Fibroblast of lung (primary cell): ENCODE measurements at regions not wholly inside any gene's neighbourhood (a gene's known extent, or its start where the extent isn't known, plus 50 kb on each side); places are given as distances from the start of the nearest gene placed in this dataset.
"Not testable (repeated sequence)": the region's sequence is repeated elsewhere in the genome, so short reads cannot be mapped to it uniquely, and the experiment has no call there.

Source experiments
- DNase-seq, 2 donors: peaks; one replicate each; pipeline versions ENCODE4 v3.0.0 to v3.0.0-alpha.2; 2010; ENCODE audit warnings: low read depth in 2 of 2
- H2AFZ ChIP-seq: 2 replicates; pipeline ENCODE4 v1.5.1; 2012; ENCODE audit warnings: low read length, control low read depth, inconsistent platforms
- H3K27ac ChIP-seq: 2 replicates; pipeline ENCODE4 v1.5.1; 2011; ENCODE audit warnings: low read length, control low read depth; ENCODE audit not compliant: insufficient read depth
- H3K27me3 ChIP-seq: 2 replicates; pipeline ENCODE4 v1.5.1; 2011; ENCODE audit warnings: mild to moderate bottlenecking, low read length; ENCODE audit not compliant: control insufficient read depth, insufficient read depth
- H3K36me3 ChIP-seq: 2 replicates; pipeline ENCODE4 v1.5.1; 2011; ENCODE audit warnings: low read length; ENCODE audit not compliant: control insufficient read depth, insufficient read depth
- H3K4me1 ChIP-seq: 2 replicates; pipeline ENCODE4 v1.5.1; 2011; ENCODE audit warnings: low read length; ENCODE audit not compliant: control insufficient read depth, insufficient read depth; ENCODE audit errors: extremely low read depth
- H3K4me2 ChIP-seq: 2 replicates; pipeline ENCODE4 v1.5.1; 2011; ENCODE audit warnings: low read length, control low read depth; ENCODE audit not compliant: insufficient read depth; ENCODE audit errors: extremely low read depth
- H3K4me3 ChIP-seq, 4 experiments: fragments of 200-600 bp in 1 of 4; sonication (generic) in 1 of 4; replicated peaks in 1 of 4; 2 replicates each; pipeline ENCODE4 v1.5.1; 2011 to 2016; ENCODE audit warnings: low read length in 4 of 4, low read depth in 3 of 4, mild to moderate bottlenecking in 3 of 4, control low read depth in 2 of 4, inconsistent platforms in 1 of 4, mixed read lengths in 1 of 4; ENCODE audit not compliant: insufficient read depth in 1 of 4; ENCODE audit errors: control extremely low read depth in 1 of 4
- H3K79me2 ChIP-seq: 2 replicates; pipeline ENCODE4 v1.5.1; 2012; ENCODE audit warnings: mild to moderate bottlenecking, low read length, inconsistent platforms; ENCODE audit not compliant: control insufficient read depth, insufficient read depth
- H3K9ac ChIP-seq: 2 replicates; pipeline ENCODE4 v1.5.1; 2011; ENCODE audit warnings: mild to moderate bottlenecking, low read length, control low read depth; ENCODE audit not compliant: insufficient read depth
- H3K9me3 ChIP-seq: 2 replicates; pipeline ENCODE4 v1.5.1; 2012; ENCODE audit warnings: low read depth, low read length; ENCODE audit not compliant: control insufficient read depth, insufficient read depth
- H4K20me1 ChIP-seq: 2 replicates; pipeline ENCODE4 v1.5.1; 2011; ENCODE audit warnings: low read length; ENCODE audit not compliant: control insufficient read depth, insufficient read depth; ENCODE audit errors: extremely low read depth
- EZH2 ChIP-seq: IDR thresholded peaks from 2 replicates; pipeline ENCODE4 v1.5.1; 2012; ENCODE audit warnings: low read length, control low read depth, mild to moderate bottlenecking; ENCODE audit errors: missing control alignments
- TF ChIP-seq, protein P1 (sequence below), 2 donors: IDR thresholded peaks in 1 of 2; conservative IDR thresholded peaks in 1 of 2; 1 replicate in 1 of 2; 2 replicates in 1 of 2; pipeline ENCODE4 v1.5.1; 2011 to 2012; ENCODE audit warnings: low read length in 2 of 2, control low read depth in 1 of 2, inconsistent platforms in 1 of 2, low read depth in 1 of 2, mild to moderate bottlenecking in 1 of 2

DNA sequence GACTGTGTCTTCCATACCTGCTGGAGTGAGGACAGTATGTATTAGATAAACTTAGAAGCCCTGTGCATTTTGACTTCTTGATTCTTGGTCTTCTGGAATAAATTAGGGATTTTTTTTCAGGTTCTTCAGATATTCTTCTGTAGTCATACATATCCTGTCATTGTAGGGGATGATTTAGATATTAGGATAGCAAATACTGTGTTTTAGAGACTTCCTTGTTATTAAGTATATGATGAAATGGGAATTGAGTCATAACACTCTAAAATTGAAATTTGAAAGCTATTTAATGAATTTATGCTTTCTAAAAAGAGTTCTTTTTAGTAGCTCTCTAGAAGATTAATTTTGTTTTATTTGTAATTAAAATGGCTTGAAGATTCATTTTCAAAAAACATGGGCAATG is 371.5 kb upstream of the RGS6 start:
- TF ChIP-seq, protein P1, sequence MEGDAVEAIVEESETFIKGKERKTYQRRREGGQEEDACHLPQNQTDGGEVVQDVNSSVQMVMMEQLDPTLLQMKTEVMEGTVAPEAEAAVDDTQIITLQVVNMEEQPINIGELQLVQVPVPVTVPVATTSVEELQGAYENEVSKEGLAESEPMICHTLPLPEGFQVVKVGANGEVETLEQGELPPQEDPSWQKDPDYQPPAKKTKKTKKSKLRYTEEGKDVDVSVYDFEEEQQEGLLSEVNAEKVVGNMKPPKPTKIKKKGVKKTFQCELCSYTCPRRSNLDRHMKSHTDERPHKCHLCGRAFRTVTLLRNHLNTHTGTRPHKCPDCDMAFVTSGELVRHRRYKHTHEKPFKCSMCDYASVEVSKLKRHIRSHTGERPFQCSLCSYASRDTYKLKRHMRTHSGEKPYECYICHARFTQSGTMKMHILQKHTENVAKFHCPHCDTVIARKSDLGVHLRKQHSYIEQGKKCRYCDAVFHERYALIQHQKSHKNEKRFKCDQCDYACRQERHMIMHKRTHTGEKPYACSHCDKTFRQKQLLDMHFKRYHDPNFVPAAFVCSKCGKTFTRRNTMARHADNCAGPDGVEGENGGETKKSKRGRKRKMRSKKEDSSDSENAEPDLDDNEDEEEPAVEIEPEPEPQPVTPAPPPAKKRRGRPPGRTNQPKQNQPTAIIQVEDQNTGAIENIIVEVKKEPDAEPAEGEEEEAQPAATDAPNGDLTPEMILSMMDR (conservative IDR thresholded peaks at IDR 0.05 in 1 of 2, IDR thresholded peaks at IDR 0.05 in 1 of 2; ENCODE audit: low read depth in 1 of 2, low read length in 2 of 2): no peak
- no peak for TF ChIP-seq EZH2

DNA sequence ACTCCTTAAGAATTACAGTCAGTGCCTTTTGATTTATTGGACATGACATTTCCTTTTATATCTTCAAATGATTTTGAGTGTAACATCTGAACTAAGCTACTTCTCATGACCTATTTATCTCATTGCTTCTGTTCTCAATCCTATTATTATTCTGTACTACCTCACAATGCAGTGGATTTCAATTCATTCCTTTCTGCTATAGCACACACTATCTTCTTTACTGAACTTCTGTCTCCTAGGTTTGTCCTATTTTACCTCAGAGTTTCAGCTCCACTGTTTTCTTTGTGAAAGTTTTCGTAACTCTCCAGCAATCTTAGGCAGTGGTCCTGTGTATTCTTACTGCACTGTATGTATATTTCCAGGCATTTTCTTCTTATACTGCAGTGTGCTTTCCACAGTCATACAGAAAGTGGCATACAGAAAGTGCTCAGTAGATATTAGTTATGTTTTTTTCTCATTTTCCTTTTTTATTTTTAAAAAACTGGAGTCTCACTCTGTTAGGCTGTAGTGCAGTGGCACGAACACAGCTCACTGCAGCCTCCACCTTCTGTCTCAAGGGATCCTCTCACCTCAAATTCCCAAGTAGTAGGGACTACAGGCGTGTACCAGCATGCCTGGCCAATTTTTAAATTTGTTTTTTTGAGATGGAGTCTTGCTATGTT is 368.6 kb upstream of the RGS6 start:
- H3K9ac ChIP-seq: no peak overlapping the region
- no peak overlapping the region for H3K27ac ChIP-seq
- H2AFZ ChIP-seq: no peak overlapping the region
- H3K36me3 ChIP-seq: no peaks in the 10 kb centered on the region
- no peak overlapping the region for H3K4me2 ChIP-seq
- no peaks in the 10 kb centered on the region for H3K79me2 ChIP-seq
- no peaks in the 10 kb centered on the region for H3K27me3 ChIP-seq
- H3K4me3 ChIP-seq: no peak overlapping the region
- TF ChIP-seq EZH2: no peak
- TF ChIP-seq, protein P1 (conservative IDR thresholded peaks at IDR 0.05 in 1 of 2, IDR thresholded peaks at IDR 0.05 in 1 of 2; ENCODE audit: low read depth in 1 of 2, low read length in 2 of 2): no peak
- no peak for DNase-seq
- no peaks in the 10 kb centered on the region for H4K20me1 ChIP-seq
- H3K4me1 ChIP-seq: no peaks in the 10 kb centered on the region
- no peaks in the 10 kb centered on the region for H3K9me3 ChIP-seq

More for the DNA sequence above, 371.5 kb upstream of the RGS6 start:
- Histone ChIP-seq H3K9me3 (no peaks in the 10 kb centered on the region), H3K4me3 (no peak overlapping the region), H2AFZ (no peak overlapping the region), H3K9ac (no peak overlapping the region), H3K4me1 (no peaks in the 10 kb centered on the region), H3K27ac (no peak overlapping the region), H3K36me3 (no peaks in the 10 kb centered on the region), H3K27me3 (no peaks in the 10 kb centered on the region), H4K20me1 (no peaks in the 10 kb centered on the region), H3K79me2 (no peaks in the 10 kb centered on the region), H3K4me2 (no peak overlapping the region)
- no peak for DNase-seq

DNA sequence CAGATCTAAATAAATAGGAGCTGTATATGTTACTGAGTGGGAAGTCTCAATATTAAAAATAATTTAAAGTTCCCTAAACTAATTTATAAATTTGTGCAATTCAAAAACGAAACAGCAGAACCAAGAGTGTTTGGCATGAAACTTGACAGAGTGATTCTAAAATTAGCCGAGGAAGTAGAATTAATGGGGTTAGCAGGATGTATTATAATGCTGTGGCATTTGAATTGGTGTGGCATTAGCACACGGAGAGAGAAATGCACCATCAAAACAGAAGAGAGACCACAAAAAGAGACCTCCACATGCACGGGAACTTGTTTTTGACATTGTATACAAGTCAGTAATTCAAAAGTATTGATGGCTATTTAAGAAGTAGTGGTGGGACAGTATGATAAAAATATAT is 366.0 kb upstream of the RGS6 start:
- H3K27ac ChIP-seq: no peak overlapping the region
- no peak overlapping the region for H3K9ac ChIP-seq
- no peaks in the 10 kb centered on the region for H3K4me1 ChIP-seq
- DNase-seq: no peak
- no peak overlapping the region for H3K4me3 ChIP-seq
- no peak overlapping the region for H2AFZ ChIP-seq
- no peaks in the 10 kb centered on the region for H3K36me3 ChIP-seq
- no peak overlapping the region for H3K4me2 ChIP-seq
- no peaks in the 10 kb centered on the region for H3K27me3 ChIP-seq
- H3K79me2 ChIP-seq: no peaks in the 10 kb centered on the region
- TF ChIP-seq, protein P1 (conservative IDR thresholded peaks at IDR 0.05 in 1 of 2, IDR thresholded peaks at IDR 0.05 in 1 of 2; ENCODE audit: low read depth in 1 of 2, low read length in 2 of 2): no peak
- no peak for TF ChIP-seq EZH2
- no peaks in the 10 kb centered on the region for H3K9me3 ChIP-seq
- no peaks in the 10 kb centered on the region for H4K20me1 ChIP-seq

DNA sequence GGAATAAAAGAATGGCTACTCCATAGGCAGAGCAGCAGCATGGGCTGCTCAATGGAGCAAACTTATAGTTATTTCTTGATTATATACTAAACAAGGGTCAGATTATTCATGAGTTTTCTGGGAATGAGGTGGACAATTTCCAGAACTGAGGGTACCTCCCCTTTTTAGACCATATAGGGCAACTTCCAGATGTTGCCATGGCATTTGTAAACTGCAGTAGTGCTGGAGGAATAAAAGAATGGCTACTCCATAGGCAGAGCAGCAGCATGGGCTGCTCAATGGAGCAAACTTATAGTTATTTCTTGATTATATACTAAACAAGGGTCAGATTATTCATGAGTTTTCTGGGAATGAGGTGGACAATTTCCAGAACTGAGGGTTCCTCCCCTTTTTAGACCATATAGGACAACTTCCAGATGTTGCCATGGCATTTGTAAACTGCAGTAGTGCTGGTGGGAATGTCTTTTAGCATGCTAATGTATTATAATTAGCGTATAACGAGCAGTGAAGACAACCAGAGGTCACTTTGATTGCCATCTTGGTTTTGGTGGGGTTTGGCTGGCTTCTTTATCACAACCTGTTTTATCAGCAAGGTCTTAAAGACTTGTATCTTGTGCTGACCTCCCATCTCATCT is 364.6 kb upstream of the RGS6 start:
- H4K20me1 ChIP-seq, H3K9me3 ChIP-seq, H3K4me3 ChIP-seq, H3K27me3 ChIP-seq, H3K4me1 ChIP-seq, H3K9ac ChIP-seq, H3K4me2 ChIP-seq, H2AFZ ChIP-seq, H3K36me3 ChIP-seq, H3K27ac ChIP-seq, H3K79me2 ChIP-seq: not testable (repeated sequence)
- DNase-seq: peak in 1 of 2 donors; percentile 41
